MM.1S (cell line): ENCODE measurements at regions not wholly inside any gene's neighbourhood (a gene's known extent, or its start where the extent isn't known, plus 50 kb on each side); places are given as distances from the start of the nearest gene placed in this dataset.

Experiments used
- CTCF ChIP-seq: fragments of 300-600 bp; sonication (generic); IDR thresholded peaks from 2 replicates; pipeline ENCODE4 v1.5.1; 2016; ENCODE audit warnings: antibody characterized with exemption, low read length, mixed read lengths
- EZH2 ChIP-seq: fragments of 300-600 bp; sonication (generic); optimal IDR thresholded peaks from 2 replicates; pipeline ENCODE3; 2017; ENCODE audit warnings: low read depth, mild to moderate bottlenecking, antibody characterized with exemption, low read length, mixed read lengths
- EZH2phosphoT487 ChIP-seq: fragments of 300-600 bp; sonication (generic); IDR thresholded peaks from 2 replicates; pipeline ENCODE4 v1.6.1; 2018; ENCODE audit warnings: antibody characterized with exemption, low read length

GRCh38 chr1:90347366-90347765 is 352.5 kb downstream of the ZNF326 start:
- TF ChIP-seq CTCF (no peak), EZH2 (no peak), EZH2phosphoT487 (no peak)
